HG03354 (cell line): ENCODE measurements at regions not wholly inside any gene's neighbourhood (a gene's known extent, or its start where the extent isn't known, plus 50 kb on each side); places are given as distances from the start of the nearest gene placed in this dataset.
A peak's percentile ranks its signal among the peaks of the same experiment; 100 is the strongest.

Source experiments
- ATAC-seq: cut with Tn5 transposase; IDR thresholded peaks from one replicate; pipeline ENCODE4 v1.9.1; 2021; ENCODE audit warnings: mild to moderate bottlenecking; ENCODE audit not compliant: unreplicated experiment, poor library complexity, severe bottlenecking

DNA sequence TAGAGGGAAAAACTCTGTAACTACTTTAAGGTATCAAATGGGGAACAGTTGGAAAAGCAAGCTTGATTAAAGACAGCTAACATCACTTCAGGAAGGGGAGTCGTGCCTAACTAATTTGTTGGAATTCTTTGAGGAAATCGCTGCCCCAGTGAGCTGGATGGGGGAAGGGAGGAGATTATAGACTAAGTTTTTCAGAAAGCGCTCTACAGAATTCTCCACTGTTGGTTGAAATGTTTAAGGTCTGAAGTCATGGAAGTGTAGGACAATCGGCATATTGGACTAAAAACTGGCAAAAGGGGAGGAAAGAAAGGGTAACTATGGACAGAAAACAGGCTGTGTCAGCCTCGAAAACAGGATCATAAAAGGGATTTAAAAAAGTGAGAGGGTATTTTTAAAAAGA, 229.9 kb upstream of the HMGA2 start:
- no peak for ATAC-seq

- no peak for ATAC-seq
Observed at GRCh38 chr12:65595016-65595560, 229.2 kb upstream of the HMGA2 start.

GRCh38 chr12:65596514-65597091, 227.7 kb upstream of the HMGA2 start:
- ATAC-seq = no peak

DNA sequence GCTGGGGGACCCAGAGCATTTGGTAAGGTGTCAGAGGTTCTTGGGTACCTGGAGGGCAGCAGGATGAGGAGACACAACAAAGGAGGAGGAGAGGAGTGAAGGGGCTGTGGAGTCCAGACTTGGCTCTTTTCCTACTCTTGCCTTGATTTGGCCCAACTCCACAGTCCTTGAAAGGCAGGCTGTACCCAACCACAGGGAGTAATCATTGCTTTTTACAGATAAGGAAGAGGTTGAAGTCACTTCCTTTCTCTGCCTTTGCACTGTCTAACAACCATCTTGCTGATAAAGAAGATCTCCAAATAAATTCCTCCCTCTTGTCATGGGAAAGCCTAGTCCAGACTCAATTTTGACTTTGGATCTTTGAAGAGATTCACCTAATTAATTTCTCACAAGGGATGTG, 226.8 kb upstream of the HMGA2 start:
- ATAC-seq = no peak

GRCh38 chr12:65598688-65599087, 225.6 kb upstream of the HMGA2 start:
- no peak for ATAC-seq

DNA sequence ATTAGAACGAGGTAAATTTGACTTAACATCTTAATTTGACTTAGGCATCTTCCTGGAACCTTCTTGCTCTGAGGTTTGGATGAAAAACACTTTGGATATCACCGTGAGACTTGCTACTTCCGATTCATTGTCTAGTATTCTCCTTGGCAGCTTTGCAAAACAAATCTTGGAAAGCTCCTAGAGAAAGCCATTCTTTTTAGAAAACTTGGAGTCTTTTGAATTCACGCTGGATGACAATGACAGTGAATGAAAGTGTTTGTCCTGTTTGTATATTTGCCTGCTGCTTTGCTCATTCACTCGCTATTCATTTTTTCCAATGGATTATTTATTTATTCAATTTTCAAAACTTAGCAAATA, 222.1 kb upstream of the HMGA2 start:
- ATAC-seq = no peak

DNA sequence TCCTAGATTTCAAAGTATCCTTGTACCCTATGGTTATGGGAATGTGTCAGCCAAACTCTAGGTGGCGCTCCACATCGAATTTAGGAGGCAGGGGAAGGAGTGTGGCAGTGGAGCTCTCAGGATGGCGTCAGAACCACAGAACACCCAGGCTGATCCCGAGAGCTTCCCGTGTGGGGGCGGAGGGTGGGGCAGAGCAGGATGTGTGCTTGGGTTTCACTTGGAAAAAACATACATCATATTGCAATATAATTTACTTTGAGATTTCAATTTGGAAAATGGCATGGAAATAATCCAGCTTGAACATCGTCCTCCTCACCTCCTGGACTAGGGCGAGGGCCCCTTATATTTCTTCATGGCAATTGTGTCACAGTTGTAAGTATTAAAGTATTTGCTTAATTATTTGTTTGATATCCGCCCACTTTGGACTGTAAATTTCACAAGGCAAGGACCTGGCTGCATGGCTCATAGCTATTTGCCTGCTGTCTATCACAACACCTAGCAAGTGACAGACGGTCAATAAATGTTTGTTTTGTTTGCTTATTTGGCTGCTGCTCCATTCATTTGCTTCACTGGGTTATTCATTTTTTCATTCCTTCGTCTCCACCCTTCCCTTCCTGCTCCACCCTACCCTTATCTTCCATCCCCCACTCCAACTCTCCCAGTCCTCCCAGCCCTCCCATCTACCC, 221.5 kb upstream of the HMGA2 start:
- peak; percentile 66 for ATAC-seq

DNA sequence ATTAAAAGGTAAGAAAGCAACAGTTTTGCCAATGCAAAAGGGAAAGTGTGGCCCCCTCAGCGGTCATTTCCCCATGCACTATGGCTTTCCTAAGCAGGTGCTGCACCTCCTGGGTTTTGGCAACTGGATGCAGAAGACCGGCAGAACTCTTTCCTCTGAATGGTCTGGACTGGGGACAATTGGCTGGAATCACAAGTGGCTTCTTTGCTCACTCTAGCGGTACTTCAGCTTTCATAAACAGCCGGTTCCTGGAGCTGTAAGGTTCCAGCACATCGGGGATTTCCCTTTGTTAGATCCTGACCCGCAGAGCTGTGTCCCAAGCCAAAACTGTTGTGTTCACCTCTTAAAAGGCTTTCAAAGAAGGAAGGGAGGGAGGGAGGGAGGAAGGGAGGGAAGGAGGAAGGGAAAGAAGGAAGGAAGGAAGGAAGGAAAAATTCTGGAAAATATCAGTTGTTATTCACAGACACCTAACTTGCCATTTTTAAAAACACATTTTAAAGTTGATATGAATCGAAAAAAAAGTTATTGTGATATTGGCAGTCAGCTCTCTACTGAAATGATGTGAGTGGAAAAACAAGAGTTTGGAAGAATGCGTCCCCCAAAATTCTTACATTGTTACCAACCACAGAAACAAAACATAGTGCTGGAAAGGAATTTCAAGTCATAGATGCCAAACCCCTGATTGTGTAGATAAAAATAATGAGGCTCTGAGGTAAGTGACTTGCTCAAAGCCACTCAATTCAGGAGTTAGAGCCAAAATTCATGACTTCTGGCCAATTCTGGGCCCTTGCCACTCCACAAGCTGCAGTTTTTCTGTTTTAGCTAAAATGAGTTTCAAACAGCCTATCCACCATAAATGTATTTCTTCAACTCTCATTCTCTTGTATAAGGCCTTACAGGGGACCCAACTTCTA, 220.6 kb upstream of the HMGA2 start:
- ATAC-seq = no peak

DNA sequence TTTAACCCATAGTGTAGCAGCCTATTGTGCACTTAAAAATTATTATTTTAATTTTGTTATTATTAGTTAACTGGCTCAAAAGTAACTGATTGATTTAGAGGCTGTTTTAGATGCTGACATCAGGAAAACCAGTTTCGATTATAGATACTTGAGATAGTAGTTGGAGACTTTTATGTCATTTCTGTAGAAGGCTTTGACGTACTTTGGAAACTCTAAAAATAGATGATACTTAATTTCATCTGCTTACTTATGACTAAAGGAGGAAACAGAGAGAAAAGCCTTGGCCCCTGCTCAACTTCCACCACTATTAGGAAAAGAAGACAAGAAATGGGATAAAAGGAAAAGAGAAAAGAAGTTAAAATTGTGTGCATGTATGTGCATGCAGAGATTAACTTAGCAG, 219.3 kb upstream of the HMGA2 start:
- no peak for ATAC-seq

DNA sequence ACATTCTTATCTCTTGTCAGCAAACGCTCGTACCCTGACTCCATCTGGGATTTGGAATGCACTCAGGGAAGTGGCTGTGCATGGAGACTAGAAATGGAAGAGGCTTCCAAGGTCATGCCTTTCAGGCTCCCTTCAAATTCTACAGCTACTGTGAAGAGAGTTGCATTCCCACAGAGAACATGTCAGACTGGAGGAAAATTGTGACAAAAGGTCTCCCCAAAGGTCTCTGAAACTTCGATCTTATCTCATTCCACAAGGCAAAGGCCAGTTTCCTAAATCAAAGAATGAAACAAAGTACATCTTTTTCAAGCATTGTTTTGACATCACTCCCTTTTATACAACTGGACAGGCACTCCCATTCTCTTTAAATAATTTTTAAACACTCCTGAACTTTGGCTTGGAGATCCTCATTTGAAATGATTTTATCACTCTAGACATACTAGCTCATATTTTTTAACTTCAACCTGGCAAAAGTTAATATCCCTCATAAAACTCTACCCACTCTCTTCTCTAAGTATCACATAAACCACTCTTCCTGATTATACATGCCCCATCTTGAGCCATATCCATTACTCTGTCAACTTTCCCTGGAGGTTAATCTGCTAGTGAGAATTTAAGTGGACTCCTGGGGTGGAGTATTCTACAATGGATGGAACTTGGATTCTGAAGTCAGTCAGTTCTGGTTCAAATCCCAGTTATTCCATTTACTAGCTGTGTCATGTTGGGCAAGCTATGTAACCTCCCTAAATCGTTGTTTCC, 218.1 kb upstream of the HMGA2 start:
- ATAC-seq = no peak

DNA sequence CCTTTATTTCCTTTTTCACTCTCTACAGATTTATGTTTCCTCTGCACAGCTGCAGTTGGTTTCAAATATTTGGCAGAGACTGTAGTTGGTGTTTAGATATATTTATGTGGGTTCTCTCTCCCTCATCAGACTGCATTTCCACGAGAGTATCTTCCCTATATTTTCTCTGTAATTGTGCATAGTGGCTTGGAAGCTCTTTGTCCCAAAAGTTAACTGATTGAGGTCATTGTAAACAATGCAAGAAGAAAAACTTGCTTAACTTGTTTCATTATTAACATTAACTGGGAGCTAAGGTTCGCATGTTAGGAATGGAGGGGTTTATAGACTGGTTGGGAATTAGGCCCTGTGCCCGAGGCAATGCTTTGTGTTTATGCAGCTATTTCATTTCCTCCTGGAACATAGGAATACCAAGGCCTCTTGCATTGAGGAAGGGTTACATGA, 216.9 kb upstream of the HMGA2 start:
- ATAC-seq = no peak

DNA sequence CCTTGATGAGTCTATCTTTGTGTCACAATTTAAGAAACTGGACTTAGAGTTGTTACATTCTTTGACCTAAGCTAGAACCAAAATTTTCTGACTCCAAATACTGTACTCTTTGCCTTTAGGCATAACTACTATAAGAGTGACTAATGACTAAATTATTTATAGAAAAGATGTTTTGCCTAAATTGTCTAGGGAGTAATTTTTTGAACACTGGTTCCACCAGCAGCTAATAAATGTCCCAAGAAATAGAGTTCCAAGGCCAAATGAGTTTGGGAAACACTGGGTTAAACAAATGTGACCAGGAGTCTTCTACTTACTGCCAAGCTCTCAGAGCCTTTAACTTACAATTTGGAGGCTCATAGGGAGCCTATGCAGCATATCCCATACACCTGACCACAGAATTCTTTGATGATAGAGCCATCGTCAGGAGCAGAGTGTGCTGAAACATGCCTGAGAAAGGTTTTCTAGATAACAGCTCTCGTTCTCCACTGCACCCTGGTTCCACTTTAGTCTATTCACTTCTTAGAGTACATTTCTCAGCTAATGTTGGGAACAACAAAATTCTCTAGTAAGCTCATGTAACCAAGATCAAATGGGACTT, 215.9 kb upstream of the HMGA2 start:
- ATAC-seq = no peak

DNA sequence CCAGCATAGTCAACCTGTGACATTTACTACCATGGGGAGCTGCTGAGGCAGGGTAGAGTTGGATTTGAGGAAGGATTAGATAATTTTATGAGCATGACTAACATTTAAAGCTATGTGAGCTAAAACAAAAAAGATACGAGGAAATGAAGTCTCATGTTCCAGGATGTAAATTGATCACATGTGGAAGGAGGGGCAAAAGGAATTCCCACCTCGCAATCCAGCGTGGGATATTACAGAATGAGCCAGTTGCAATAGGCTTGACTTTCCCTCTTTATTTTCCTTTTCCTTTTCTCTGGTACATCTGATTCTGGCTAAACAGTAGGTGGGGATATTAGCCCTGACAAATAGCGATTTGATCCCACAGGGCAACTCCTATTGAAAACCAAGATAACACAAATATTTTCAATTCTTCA, 214.9 kb upstream of the HMGA2 start:
- no peak for ATAC-seq

DNA sequence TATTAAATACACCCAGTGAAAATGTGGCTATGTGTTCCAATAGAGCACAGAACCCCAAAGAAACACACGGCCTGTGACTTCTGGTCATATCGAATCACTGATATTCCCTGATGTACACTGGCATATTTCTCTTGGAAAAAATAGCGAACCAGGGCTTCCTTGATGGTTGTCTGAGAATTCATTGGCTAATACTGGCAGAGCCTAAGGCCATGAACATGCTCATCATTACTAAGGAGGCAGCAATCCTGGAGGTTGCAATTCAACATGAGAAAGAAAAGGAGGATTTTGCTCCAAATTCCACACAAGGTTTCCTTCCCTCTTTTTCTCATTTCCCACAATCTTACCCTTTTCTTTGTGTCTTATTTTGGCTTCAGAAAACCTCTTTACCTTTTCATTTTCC, 212.9 kb upstream of the HMGA2 start:
- no peak for ATAC-seq

DNA sequence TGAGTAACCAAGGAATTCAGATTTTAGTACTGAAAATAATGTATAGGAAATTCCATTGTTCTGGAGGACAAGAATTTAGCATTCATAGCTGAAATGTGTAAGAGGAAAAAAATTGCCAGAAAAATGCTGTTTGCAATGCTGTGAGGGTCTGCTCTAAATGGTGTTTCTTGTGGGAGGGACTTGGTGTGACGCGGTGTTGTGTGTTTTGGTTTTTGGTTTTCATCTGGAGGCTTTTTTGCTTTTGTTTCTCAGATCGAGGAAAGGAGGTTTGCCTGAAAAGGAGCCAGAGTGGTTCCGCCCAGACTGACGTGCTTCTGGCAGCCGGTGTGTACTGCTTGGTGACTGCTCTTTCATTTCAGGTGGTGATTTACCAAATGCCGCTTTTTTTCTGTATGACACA, 211.8 kb upstream of the HMGA2 start:
- ATAC-seq = no peak

DNA sequence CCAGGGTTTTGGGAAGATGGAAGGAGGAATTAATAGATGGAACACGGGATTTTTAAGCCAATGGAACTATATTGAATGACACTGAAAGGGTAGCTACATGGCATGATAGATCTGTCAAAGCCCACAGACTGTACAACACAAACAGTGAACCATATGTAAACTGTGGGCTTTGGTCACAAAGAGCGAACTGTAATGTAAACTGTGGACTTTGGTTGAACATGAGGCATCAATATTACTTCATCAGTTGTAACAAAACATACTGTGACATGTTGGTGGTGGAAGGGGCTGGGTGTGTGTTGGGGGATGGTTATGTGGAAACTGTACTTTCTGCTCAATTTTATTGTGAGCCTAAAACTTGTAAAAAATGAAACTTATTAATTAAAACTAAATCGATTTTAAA, 210.6 kb upstream of the HMGA2 start:
- no peak for ATAC-seq

GRCh38 chr12:65614259-65614889, 209.9 kb upstream of the HMGA2 start:
- ATAC-seq = no peak

GRCh38 chr12:65615118-65615517, 209.2 kb upstream of the HMGA2 start:
- ATAC-seq = no peak

DNA sequence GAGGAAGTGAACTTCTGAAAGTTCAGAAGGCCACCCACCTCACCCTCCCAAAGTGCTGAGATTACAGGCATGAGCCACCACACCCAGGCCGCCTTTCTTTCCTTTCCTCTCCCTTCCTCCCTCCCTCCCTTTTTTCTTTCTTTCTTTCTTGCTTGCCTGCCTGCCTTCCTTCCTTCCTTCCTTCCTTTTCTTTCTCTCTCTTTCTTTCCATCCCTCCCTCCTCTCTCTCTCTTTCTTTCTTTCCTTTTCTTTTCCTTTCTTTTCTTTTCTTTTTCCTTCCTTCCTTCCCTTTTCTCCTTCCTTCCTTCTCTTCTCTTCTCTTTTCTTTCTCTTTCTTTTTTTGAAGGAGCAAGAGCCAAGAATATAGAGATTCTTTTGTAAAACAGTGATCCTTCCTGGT, 208.3 kb upstream of the HMGA2 start:
- no peak for ATAC-seq
